ENCODE measurements at regions not wholly inside any gene's neighbourhood (a gene's known extent, or its start where the extent isn't known, plus 50 kb on each side); places are given as distances from the start of the nearest gene placed in this dataset.
"Not testable (repeated sequence)": the region's sequence is repeated elsewhere in the genome, so short reads cannot be mapped to it uniquely, and the experiment has no call there.

- DNase-seq (ENCODE audit: low read depth in 2 of 3, low spot score in 2 of 3): no peak
These were observed 353.7 kb downstream of the ADGRL2 start for GRCh38 chr1:82154219-82154970.

GRCh38 chr1:82153752-82154151 is 353.0 kb downstream of the ADGRL2 start:
- DNase-seq (ENCODE audit: low read depth in 2 of 3, low spot score in 2 of 3): no peak

GRCh38 chr1:82153272-82153629 is 352.5 kb downstream of the ADGRL2 start:
- DNase-seq (ENCODE audit: low read depth in 2 of 3, low spot score in 2 of 3): no peak

- DNase-seq (ENCODE audit: low read depth in 2 of 3, low spot score in 2 of 3): no peak
These were observed 351.9 kb downstream of the ADGRL2 start for GRCh38 chr1:82152356-82153271.

- no peak for DNase-seq (ENCODE audit: low read depth in 2 of 3, low spot score in 2 of 3)
These were observed 344.9 kb downstream of the ADGRL2 start for GRCh38 chr1:82145656-82146055.

GRCh38 chr1:82143108-82143833 is 342.5 kb downstream of the ADGRL2 start:
- DNase-seq (ENCODE audit: low read depth in 2 of 3, low spot score in 2 of 3): no peak

GRCh38 chr1:82141390-82141789 is 340.7 kb downstream of the ADGRL2 start:
- no peak for DNase-seq (ENCODE audit: low read depth in 2 of 3, low spot score in 2 of 3)

- no peak for DNase-seq (ENCODE audit: low read depth in 2 of 3, low spot score in 2 of 3)
These were observed 339.2 kb downstream of the ADGRL2 start for GRCh38 chr1:82139751-82140468.

- not testable (repeated sequence) for DNase-seq (ENCODE audit: low read depth in 2 of 3, low spot score in 2 of 3)
These were observed 335.6 kb downstream of the ADGRL2 start for GRCh38 chr1:82136351-82136750.

GRCh38 chr1:82125866-82126265 is 325.1 kb downstream of the ADGRL2 start:
- no peak for DNase-seq (ENCODE audit: low read depth in 2 of 3, low spot score in 2 of 3)

GRCh38 chr1:82125119-82125518 is 324.4 kb downstream of the ADGRL2 start:
- no peak for DNase-seq (ENCODE audit: low read depth in 2 of 3, low spot score in 2 of 3)

GRCh38 chr1:82121421-82121820 is 320.7 kb downstream of the ADGRL2 start:
- DNase-seq (ENCODE audit: low read depth in 2 of 3, low spot score in 2 of 3): no peak

- DNase-seq (ENCODE audit: low read depth in 2 of 3, low spot score in 2 of 3): no peak
These were observed 315.4 kb downstream of the ADGRL2 start for GRCh38 chr1:82116105-82116504.

GRCh38 chr1:82114887-82115286 is 314.2 kb downstream of the ADGRL2 start:
- no peak for DNase-seq (ENCODE audit: low read depth in 2 of 3, low spot score in 2 of 3)

- DNase-seq (ENCODE audit: low read depth in 2 of 3, low spot score in 2 of 3): no peak
These were observed 309.9 kb downstream of the ADGRL2 start for GRCh38 chr1:82110366-82111254.

- no peak for DNase-seq (ENCODE audit: low read depth in 2 of 3, low spot score in 2 of 3)
These were observed 308.1 kb downstream of the ADGRL2 start for GRCh38 chr1:82108843-82109242.

- DNase-seq (ENCODE audit: low read depth in 2 of 3, low spot score in 2 of 3): no peak
These were observed 305.9 kb downstream of the ADGRL2 start for GRCh38 chr1:82106672-82107071.

GRCh38 chr1:82099170-82099569 is 298.4 kb downstream of the ADGRL2 start:
- DNase-seq (ENCODE audit: low read depth in 2 of 3, low spot score in 2 of 3): no peak

- DNase-seq (ENCODE audit: low read depth in 2 of 3, low spot score in 2 of 3): no peak
These were observed 293.4 kb downstream of the ADGRL2 start for GRCh38 chr1:82094136-82094535.

- no peak for DNase-seq (ENCODE audit: low read depth in 2 of 3, low spot score in 2 of 3)
These were observed 291.0 kb downstream of the ADGRL2 start for GRCh38 chr1:82091729-82092128.
